ENCODE measurements at regions not wholly inside any gene's neighbourhood (a gene's known extent, or its start where the extent isn't known, plus 50 kb on each side); places are given as distances from the start of the nearest gene placed in this dataset.
"Not testable (repeated sequence)": the region's sequence is repeated elsewhere in the genome, so short reads cannot be mapped to it uniquely, and the experiment has no call there.

GRCh38 chr2:176924909-176925534 lies 287.6 kb upstream of the HNRNPA3 start:
- POLR2A ChIA-PET, result no interaction called here
- DNase-seq (ENCODE audit: low read depth, low spot score), result no peak
- H3K4me3 ChIP-seq (ENCODE audit: low read depth, low read length), result no peak overlapping the region
- CTCF ChIA-PET, result no interaction called here
- TF ChIP-seq CTCF (IDR thresholded peaks at IDR 0.05; ENCODE audit: insufficient read depth, low read length, missing control alignments), result no peak

- ChIA-PET POLR2A (no interaction called here), CTCF (no interaction called here)
- DNase-seq (ENCODE audit: low read depth, low spot score), result no peak
- no peak for TF ChIP-seq CTCF (IDR thresholded peaks at IDR 0.05; ENCODE audit: insufficient read depth, low read length, missing control alignments)
- H3K4me3 ChIP-seq (ENCODE audit: low read depth, low read length), result no peak overlapping the region
Observed at GRCh38 chr2:176926453-176926852, 286.1 kb upstream of the HNRNPA3 start.

- DNase-seq (ENCODE audit: low read depth, low spot score); H3K4me3 ChIP-seq (ENCODE audit: low read depth, low read length); POLR2A ChIA-PET; CTCF ChIA-PET: not testable (repeated sequence)
Observed at GRCh38 chr2:176929387-176929786, 283.2 kb upstream of the HNRNPA3 start.

GRCh38 chr2:176931588-176932563 lies 280.7 kb upstream of the HNRNPA3 start:
- CTCF ChIA-PET, result no interaction called here
- POLR2A ChIA-PET, result interaction anchor here (0.6 kb wide), 1 partner anchor 22 kb away, joined by 4 read pairs; no protein-coding TSS in a partner anchor
- DNase-seq (ENCODE audit: low read depth, low spot score), result no peak
- no peak for TF ChIP-seq CTCF (IDR thresholded peaks at IDR 0.05; ENCODE audit: insufficient read depth, low read length, missing control alignments)
- no peak overlapping the region for H3K4me3 ChIP-seq (ENCODE audit: low read depth, low read length)

- POLR2A ChIA-PET, result no interaction called here
- H3K4me3 ChIP-seq (ENCODE audit: low read depth, low read length), result no peak overlapping the region
- DNase-seq (ENCODE audit: low read depth, low spot score), result no peak
- CTCF ChIA-PET, result no interaction called here
- no peak for TF ChIP-seq CTCF (IDR thresholded peaks at IDR 0.05; ENCODE audit: insufficient read depth, low read length, missing control alignments)
Observed at GRCh38 chr2:176934131-176934530, 278.5 kb upstream of the HNRNPA3 start.

- ChIA-PET CTCF (no interaction called here), POLR2A (no interaction called here)
- no peak overlapping the region for H3K4me3 ChIP-seq (ENCODE audit: low read depth, low read length)
- DNase-seq (ENCODE audit: low read depth, low spot score), result no peak
- no peak for TF ChIP-seq CTCF (IDR thresholded peaks at IDR 0.05; ENCODE audit: insufficient read depth, low read length, missing control alignments)
Observed at GRCh38 chr2:176934869-176935415, 277.7 kb upstream of the HNRNPA3 start.

Data from AG04449 (cell line).